Hippocampal formation (tissue), 2 donors: ENCODE measurements at regions not wholly inside any gene's neighbourhood (a gene's known extent, or its start where the extent isn't known, plus 50 kb on each side); places are given as distances from the start of the nearest gene placed in this dataset.
"Not testable (repeated sequence)": the region's sequence is repeated elsewhere in the genome, so short reads cannot be mapped to it uniquely, and the experiment has no call there.

Experiments used
- DNase-seq, 2 donors: peaks; one replicate each; lab custom pipeline; 2025; lab: John Stamatoyannopoulos, UW

DNA sequence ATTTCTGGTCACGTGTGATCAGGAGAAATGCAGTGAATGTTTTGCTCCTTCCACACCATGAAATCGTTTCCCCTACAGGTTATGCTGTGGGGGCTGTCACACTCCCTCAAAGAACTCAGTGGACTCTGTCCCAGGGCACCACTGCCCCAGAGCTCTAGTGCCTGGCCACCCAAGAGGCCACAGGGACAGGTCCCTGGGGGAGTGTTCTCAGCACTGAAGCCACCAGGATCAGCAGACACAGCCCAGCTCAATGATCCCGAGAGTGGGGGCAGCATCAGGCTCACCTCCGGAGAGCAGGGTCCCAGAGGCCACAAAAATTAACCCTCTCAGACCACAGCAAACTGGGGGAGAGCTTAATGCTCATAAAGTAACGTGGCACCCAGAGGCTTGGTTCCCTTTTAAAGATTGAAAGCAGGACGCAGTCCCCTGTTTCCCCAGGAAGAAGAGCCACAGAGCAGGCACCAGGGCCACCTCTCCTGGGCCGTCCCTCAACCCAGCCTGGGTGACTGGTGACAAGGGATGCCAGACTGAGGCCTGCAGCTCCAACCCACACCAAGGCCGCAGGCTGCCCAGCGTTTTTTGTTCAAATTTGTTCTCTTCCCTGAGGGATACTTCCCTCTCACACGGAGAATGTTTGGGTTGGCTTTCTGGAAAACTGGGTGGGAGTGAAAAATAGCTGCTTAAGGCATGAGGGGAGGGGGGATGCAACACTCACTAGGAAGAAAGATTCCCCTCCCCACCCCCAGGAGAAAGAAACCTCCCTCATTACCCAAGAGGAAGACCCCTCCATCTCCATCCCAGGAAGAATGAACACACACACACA, 123.3 kb upstream of the IGF1R start:
- DNase-seq, result no peak

DNA sequence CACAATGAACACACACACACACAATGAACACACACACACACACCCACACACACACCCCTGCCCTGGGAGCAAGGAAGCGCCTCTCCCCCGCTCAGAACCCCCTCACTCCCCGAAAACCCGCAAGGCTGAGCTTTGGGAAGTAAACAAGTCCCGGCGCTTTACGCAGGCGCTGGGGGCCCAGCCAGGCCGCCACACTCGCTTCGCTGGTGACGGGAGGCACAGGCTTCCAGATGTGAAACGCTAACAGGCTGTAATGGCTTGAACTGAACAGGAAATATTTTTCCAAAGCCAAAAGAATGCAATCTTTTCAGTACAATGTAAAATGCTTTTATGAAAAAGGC, 122.7 kb upstream of the IGF1R start:
- DNase-seq, result no peak

DNA sequence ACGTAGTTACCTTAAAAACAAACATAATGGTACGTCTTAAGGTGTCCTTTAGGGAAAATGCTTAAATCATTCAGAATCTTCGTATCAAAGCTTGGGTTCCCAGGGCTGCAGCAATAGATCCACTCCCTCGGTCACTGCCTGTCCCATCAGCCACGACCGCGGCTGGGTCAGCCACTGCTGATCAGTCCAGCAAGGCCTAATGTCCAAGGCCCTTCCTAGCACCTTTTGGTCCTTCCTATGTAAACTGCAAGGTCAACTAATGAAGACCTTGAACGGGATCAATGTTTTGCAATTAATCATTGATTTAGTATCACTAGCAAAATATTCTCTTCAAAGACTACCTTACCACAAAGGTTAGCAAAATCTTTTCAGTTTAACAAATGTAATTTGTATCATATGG, 122.2 kb upstream of the IGF1R start:
- no peak for DNase-seq

DNA sequence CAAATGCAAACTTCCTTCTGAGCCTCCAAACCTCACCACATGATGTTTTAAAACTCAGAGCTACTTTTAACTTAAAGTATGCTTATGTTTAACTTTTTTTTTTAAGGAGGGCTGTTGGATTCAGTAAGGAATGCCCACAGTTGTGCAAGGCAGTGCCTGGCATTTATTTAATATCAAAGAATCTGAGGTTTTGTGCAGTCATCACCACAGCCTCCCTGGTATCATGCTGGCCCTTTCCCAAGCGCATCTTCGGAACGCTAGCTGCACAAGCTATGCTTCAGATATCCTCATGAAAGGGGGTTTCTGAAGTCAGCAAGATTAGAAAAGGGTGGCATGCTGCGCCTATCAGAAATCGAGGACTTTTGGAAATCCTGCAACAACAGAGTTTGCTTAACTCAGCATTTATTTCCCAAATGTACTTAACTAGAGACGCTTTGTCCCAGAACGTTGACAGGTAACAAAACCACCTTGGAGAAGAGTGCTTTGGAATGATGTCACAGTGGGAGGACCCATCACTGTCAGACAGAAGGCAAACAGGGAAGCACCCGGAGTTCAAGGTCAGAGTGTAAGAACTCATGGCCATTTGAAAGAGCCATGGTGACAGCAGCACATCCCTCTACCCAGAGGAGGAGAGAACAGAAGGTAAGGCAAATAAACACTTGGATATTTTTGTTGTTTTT, 120.2 kb upstream of the IGF1R start:
- DNase-seq, result no peak

DNA sequence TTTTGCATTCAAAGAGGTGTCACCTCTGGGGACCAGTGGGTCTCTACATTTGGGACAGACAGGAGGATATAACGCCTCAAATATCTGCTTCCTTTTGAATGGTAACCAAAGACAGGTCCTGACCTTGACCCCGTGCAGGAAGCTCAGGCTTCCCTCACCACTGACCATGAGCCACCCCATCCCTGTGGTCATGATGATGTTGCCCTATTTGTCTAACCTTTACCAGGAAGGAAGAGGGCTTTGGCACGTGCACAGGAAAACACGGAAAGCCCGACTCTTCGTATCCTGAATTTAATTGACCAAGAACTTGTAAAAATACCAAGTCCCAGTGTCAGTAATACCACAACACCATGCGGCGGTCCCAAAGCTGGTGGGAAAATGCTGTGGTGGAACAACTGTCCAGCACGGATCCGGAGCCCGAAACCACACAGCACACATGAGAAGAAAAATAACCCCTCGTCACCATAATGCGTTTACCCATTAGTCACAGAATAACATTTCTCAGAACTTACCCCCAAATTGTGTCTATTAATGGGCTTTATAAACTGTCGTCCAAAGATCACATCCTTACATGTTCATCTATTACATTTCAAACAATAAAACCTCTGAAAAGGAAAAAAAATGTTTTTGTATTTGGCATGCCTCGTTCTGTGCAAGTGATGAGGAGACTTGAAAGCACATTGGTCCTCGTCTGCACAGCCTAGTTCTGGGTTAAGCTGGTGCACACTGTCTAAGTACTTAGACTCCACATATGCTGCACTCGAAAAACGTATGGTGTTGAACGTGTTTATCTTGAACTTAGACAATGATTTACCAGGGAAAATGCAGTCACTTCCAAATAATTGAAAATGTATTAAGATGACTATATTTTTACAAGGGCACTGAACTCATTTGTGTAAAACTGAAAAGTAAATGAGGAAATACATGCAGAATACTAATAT, 118.9 kb upstream of the IGF1R start:
- DNase-seq, result no peak

DNA sequence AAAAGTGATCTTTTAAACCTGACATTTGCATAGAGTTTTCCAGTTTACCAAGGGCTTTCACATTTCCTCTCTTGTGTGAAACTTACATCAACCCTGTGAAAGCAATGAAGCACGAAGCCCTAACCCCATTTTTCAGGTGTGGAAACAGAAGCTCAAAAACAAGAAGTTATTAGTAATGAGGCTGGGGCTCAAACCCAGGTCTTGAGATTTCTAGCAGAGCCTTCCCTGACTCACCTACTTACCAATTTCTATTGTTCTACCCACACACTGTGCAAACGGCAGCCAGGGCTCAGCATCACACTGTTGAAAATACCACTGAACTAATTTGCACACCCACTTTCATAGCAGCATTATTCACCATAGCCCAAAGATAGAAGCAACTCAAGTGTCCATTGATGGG, 117.8 kb upstream of the IGF1R start:
- no peak for DNase-seq

DNA sequence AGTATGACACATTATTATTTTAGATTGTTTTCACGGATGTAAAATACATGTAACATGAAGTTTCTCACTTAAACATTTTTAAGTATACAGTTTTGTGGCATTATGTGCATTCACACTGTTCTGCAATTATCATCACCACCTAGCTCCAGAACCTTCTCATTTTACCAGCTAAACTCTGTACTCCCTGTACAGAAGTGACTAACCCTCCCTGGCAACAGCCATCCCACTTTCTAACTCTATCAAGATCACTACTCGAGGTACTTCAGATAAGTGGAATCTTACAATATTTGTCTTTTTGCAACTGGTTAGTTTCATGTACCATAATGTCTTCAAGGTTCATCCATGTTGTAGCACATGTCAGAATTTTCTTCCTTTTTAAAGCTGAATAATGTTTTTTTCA, 116.3 kb upstream of the IGF1R start:
- DNase-seq, result no peak

DNA sequence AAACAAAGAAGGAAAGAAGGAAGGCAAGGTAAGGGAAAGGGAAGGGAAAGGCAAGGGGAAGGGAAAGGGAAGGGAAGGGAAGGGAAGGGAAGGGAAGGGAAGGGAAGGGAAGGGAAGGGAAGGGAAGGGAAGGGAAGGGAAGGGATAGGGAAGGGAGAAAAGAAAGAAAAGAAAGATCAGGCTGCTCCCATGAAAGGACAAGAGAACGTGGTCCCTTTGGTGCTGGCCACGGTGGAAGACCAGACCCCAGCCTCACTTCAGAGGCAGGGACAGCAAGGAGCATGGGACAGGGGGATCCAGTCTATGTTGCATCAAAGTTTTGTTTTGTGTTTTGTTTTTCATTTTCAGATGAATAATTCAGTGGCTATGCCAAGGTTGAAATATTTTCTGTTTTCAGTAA, 111.4 kb upstream of the IGF1R start:
- DNase-seq, result no peak

DNA sequence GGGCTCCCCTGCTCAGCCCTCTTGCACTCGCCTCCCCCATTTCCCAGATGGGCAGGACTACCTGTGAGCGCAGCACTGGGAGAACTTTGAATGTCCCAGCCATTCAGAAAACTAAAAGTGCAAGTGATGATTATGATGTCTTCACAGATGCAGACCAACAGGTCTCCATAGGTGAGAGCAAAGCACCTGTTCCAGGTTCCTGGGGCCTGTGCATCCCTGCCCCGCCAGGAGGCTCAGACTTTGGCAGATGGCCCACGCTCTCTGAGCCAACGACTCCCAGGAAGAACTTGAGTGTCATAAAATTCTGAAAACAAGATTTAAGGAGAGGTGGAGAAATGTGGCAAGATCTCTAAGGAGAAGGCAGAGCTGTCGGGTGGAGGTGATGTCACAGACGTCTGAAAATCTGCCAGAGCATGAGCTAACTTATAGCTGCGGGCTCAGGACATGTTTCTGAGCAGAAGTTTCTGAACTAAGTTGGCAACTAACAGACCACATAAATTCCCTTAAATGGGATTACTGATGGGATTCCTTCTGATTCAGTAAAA, 110.8 kb upstream of the IGF1R start:
- DNase-seq, result no peak

DNA sequence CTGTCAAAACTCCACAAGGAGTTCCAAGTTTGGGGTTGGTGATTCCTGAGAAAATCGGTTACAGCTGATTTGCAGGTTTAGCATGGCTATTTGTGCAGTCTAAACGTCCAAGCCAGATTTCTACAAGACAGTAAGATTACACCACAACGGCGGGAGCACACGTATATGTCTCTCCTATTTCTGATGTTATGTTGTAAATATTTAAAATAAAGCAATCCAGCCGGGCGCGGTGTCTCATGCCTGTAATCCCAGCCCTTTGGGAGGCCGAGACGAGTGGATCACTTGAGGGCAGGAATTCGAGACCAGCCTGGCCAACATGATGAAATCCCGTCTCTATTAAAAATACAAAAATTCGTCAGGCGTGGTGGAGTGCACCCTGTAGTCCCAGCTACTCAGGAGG, 106.8 kb upstream of the IGF1R start:
- DNase-seq, result no peak

DNA sequence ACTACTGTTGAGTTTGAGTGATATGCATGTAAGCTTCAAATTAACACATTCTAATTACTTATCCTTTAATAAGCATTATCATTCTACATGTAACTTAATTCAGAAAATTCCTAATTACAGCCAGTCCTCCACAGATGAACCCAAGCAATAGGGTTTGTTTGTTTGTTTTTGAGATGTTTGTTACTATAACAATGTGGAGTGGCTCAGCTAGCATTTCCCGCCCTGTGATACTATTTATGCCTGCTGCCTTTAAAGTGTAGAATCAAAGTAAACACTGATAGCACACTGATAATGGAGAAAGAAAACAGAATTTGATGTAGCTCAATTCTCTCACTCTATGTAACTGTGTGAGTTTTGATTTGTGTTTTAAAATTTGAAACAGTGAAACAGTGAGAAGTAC, 105.1 kb upstream of the IGF1R start:
- no peak for DNase-seq

DNA sequence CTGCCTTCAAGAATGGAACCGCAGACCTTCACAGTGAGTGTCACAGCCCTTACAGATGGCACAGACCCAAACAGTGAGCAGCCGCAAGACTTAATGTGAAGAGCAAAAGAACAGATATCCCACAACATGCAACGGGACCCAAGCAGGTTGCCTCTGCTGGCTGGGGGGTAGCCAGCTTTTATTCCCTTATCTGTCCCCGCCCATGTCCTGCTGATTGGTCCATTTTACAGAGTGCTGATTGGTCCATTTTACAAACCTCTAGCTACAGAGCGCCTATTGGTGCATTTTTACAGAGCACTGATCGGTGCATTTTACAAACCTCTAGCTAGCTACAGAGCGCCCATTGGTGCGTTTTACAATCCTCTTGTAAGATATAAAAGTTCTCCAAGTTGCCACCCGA, 102.0 kb upstream of the IGF1R start:
- DNase-seq, result no peak

DNA sequence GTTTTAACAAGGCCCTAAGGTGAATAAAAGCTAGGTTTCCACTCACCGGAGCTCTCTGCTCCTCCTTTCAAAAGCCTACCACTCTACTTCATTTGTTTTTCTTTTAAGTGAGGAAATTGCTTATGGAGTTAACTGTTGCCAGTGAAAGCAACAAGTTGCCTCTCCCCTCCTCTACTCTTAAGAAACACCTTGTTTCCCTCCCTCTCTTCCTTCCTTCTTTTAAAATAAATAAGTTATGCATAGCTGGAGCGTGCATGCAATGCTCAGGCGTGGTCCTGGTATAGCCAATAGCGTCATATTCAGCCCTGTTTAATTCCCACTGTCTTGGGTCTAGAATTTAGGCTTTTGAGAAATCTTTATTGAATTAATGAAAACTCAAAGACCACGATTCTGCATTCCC, 101.1 kb upstream of the IGF1R start:
- no peak for DNase-seq

DNA sequence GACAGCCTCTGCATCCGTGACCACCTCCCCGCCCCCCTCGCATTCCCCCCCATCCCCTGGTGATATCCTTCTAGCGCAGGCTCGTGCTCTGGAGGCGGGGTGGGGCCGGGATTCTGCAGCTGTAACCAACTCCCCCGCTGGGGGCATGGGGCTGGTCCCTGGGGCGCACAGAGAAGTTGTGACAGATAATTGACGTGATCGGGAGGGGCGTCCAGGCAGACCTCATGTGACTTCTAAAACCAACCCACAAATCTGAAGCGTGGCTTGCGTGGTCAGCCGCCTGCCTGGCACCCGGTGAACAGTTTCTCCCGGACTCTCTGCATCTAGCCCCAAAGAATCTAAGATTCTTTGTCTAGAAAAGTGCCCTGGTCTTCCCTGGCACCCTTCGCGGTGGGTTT, 100.6 kb upstream of the IGF1R start:
- no peak for DNase-seq

DNA sequence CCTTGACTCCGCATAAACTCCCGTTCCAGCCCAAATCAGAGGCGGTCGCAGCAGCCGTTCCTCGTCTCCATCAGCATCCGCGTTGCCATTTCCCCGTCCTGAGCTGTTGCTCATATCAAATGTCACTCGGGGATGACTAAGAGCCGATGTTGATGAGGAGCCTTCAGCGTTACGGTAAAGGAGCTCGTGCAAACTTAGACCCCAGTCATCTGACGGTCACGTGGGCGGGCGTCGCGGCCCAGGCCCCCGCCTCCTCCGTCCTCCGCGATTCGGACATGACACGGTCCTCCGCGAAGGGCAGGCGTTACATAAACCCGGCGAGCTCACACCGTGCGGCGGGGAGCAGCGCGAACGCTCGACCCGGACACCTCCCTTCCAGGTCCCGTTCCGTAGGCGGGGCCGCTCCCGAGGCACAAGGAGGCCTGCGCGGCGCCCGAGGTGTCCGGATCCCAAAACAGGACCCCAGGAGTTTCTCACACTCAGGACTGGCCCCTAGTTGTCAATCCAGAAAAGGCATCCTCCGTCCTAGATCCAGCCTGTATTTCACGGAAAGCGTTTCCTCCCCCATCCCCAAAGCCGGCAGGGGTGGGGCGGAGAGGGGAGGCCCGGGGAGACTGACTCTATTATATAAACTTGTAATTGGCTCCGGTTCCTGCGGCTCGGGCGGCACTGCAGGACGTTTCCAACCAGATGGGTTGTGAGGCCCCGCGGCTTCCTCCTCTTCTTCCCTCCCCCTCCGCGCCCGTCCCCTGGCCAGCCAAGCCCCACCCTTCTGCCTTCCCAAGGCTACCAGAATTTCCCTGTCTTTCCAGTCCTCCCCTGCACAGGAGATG, 100.0 kb upstream of the IGF1R start:
- DNase-seq, result peak; percentile 8 to 48

DNA sequence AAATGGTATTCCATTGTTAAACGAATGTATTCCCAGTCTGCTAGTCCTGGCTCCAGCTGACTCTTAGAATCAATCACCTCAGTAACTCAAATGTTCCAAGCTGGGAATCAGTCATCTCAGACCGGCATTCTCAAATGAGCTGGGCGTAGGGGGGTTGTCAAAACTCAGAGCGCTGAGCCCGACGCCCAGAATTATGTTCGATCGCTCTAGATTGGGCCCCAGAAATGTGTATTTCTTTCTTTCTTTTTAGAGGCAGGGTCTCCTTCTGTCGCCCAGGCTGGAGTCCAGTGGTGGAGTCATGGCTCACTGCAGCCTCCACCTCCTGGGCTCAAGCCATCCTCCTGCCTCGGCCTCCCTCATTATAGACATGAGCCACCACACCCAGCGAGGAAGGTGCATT, 99.3 kb upstream of the IGF1R start:
- DNase-seq, result no peak

DNA sequence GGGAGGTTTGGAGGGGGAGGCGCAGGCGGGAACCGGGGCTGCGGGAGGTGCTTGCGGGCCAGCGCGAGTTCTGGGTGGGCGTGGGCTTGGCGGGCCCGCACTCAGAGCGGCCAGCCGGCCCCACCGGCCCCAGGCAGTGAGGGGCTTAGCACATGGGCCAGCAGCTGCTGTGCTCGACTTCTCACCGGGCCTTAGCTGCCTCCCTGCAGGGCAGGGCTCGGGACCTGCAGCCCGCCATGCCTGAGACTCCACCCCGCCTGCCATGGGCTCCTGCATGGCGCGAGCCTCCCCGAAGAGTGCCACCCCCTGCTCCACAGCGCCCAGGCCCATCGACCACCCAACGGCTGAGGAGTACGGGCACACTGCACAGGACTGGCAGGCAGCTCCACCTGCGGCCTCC, 98.6 kb upstream of the IGF1R start:
- no peak for DNase-seq

DNA sequence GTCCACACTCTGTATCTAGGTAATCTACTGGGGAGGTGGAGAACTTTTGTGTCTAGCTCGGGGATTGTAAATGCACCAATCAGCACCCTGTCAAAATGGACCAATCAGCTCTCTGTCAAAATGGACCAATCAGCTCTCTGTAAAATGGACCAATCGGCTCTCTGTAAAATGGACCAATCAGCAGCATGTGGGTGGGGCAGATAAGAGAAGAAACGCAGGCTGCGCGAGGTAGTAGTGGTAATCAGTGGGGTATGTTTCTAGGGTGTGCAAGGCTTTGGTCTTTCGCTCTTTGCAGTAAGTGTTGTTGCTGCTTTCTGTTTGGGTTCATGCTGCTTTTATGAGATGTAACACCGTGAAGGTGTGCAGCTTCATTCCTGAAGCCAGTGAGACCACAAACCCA, 98.0 kb upstream of the IGF1R start:
- not testable (repeated sequence) for DNase-seq

DNA sequence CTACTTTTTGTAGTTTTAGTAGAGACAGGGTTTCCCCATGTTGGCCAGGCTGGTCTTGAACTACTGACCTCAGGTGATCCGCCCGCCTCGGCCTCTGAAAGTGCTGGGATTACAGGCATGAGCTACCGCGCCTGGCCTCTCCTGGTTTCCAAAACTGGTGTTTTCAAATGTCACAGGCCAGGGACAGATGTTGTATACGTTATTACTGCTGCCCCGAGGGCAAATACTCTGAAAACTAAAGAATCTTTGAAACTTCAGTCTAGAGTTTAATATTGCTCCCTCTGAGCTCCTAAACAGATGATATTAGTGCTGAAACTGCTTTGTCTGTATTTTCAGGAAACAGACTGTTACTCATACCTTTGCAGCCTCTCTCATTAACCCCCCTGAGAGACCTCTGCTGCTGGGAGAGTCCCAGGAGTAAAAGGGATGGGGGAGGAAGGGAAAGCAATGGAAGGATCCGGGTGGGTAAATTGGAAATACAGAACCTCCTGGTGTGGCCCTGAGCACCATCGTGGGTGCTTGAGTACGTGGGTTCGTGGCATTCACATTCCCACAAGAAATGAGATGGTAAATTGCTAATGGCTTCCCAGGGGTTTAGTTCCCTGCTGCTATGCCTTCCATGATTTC, 96.3 kb upstream of the IGF1R start:
- no peak for DNase-seq

DNA sequence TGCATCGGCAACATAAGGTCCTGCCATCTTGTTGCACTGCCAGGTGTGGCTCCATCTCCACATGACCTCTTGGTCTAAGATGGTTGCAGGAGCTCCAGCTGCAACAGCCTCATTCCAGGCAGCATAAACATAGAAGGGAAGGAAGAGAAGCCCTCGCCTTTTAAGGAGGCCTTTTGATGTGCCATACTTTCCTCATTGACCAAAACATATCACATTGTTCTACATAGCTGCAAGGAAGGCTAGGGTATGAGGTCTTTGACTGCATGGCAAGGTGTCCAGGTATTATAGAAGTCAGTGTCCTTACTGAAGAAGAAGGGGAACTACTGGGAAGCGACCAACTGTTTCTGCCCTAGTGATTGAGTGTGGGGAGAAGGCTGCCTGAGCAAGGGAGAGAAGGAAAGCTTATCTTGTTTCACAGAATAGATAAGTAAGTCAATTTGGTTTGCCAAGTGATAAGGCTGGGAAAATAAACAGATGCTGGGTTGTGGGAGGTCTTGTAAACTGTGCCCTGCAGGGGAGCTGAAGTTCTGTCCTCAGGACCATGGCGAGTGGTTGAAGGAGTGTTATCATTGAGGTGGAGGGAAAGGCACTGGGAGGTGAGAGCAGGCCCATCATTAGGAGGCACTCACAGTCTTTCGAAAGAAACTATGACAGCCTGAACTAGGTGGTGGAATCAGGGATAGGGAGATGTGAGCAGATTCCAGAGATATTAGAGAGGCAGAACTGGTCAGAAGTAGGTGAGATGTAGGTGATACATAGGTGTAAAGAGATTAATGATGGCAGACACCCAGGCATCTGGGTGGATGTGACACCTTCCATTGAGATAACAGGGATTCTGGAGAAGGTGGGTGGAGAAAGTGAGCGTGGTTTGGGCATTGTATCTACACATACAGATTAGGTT, 93.8 kb upstream of the IGF1R start:
- no peak for DNase-seq
